ENCODE measurements at regions not wholly inside any gene's neighbourhood (a gene's known extent, or its start where the extent isn't known, plus 50 kb on each side); places are given as distances from the start of the nearest gene placed in this dataset.
"Not testable (repeated sequence)": the region's sequence is repeated elsewhere in the genome, so short reads cannot be mapped to it uniquely, and the experiment has no call there.

DNA sequence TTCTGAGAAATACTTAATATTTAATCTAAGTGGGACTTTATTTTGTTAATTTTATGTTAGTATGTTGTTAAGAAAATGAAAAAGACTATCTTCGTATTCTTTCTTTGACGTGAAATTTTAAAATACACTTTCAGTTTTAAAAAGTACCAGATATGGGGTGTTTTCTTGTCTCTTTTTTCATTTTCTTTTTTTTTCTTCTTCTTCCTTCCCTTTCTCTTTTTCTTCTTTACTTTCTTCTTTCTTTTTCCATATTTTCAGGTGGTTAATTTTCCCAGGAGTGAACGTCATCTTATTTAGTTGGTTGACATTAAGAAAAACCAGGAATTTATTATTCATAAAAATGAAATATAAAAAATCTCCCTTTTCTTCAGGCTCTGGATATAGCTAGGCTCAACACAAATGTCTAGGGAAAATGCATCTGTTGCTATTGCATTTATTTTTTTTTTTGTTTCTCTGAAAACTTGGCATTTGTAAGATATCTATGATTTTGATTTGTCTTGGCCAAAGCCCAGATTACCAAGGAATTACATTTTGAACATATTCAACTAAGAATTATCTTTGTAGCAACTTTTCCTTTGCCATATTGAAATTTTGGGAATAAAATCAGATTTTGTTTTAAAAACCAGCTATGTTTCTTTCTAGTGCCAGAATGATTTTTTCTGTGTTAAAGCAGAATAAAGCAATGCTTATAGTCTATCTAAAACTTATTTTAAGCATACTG, 241.3 kb upstream of the FOXP2 start:
- no peak for DNase-seq (ENCODE audit: low read depth)
- TF ChIP-seq, protein P1, sequence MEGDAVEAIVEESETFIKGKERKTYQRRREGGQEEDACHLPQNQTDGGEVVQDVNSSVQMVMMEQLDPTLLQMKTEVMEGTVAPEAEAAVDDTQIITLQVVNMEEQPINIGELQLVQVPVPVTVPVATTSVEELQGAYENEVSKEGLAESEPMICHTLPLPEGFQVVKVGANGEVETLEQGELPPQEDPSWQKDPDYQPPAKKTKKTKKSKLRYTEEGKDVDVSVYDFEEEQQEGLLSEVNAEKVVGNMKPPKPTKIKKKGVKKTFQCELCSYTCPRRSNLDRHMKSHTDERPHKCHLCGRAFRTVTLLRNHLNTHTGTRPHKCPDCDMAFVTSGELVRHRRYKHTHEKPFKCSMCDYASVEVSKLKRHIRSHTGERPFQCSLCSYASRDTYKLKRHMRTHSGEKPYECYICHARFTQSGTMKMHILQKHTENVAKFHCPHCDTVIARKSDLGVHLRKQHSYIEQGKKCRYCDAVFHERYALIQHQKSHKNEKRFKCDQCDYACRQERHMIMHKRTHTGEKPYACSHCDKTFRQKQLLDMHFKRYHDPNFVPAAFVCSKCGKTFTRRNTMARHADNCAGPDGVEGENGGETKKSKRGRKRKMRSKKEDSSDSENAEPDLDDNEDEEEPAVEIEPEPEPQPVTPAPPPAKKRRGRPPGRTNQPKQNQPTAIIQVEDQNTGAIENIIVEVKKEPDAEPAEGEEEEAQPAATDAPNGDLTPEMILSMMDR (IDR thresholded peaks at IDR 0.05; ENCODE audit: insufficient read depth, low read depth, low read length, missing control alignments): no peak
- H3K4me3 ChIP-seq (ENCODE audit: low read depth, low read length): no peak overlapping the region

DNA sequence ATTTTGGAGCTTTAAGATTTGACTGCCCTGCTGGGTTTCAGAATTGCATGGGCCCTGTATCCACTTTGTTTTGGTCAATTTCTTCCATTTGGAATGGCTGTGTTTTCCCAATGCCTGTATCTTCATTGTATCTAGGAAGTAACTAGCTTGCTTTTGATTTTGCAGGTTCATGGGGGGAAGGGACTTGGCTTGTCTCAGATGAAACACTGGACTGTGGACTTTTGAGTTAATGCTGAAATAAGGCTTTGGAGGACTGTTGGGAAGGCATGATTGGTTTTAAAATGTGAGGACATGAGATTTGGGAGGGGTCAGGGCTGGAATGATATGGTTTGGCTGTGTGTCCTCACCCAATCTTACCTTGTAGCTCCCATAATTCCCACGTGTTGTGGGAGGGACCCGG, 245.2 kb upstream of the FOXP2 start:
- H3K4me3 ChIP-seq (ENCODE audit: low read depth, low read length); DNase-seq (ENCODE audit: low read depth): not testable (repeated sequence)

DNA sequence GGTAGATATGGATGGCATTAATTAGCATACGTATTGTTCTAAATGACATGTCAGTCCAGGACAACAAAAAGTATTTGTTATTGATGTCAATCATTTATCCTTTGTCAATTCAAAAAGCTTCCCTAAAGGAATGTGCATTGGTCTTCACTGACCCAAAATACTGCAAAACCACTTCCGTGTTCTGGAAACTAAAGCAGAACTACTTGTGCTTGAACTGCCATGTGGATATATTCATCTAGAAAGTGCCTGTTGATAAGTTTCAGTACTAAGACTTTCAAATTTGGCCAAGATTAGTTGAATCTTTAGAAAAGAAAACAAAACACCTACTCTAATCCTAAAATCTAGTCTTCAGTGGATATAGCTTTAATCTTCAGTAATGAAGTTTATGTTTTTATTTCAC, 242.1 kb upstream of the PPP1R3A start:
- TF ChIP-seq, protein P1 (IDR thresholded peaks at IDR 0.05; ENCODE audit: insufficient read depth, low read depth, low read length, missing control alignments): no peak
- no peak overlapping the region for H3K4me3 ChIP-seq (ENCODE audit: low read depth, low read length)
- DNase-seq (ENCODE audit: low read depth): peak; percentile 37

DNA sequence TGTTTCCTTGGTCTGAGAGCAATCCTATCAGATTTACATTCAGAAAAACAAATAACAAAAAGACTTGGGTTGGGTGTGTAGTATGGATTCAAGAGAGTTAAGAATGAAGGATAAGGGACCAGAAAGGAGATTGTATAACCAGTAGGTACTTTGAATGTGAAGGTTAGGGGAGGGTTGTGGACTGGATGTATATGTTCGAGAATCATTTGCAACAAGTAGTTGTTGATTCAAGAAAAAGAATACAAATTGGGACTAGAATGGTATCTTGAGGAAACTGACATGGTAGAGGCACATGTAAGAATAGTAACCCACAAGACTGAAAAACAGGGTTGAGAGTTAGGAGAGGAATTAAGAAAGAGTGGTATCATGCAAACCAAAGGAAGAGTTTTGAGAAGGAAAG, 240.0 kb upstream of the PPP1R3A start:
- no peak overlapping the region for H3K4me3 ChIP-seq (ENCODE audit: low read depth, low read length)
- no peak for DNase-seq (ENCODE audit: low read depth)
- TF ChIP-seq, protein P1 (IDR thresholded peaks at IDR 0.05; ENCODE audit: insufficient read depth, low read depth, low read length, missing control alignments): no peak

DNA sequence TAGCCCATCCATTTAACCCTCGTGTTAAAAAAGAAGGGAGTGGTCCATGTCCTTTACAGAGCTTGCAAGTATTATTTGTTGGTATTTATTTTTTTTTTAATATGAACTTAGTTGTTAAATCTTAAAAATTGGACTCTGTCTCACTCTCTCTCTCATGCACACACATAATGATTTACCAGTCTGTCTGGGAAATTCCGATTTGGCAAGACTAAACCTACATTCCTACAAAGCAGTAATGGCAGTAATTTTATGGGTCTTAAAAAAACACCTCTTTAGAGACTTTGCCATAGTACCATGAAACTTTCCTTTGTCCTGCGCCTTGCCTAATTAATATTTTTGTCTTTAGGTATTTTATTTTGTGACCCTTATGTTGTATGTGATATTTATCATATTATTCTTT, 239.5 kb upstream of the PPP1R3A start:
- TF ChIP-seq, protein P1 (IDR thresholded peaks at IDR 0.05; ENCODE audit: insufficient read depth, low read depth, low read length, missing control alignments): no peak
- H3K4me3 ChIP-seq (ENCODE audit: low read depth, low read length): no peak overlapping the region
- DNase-seq (ENCODE audit: low read depth): no peak

DNA sequence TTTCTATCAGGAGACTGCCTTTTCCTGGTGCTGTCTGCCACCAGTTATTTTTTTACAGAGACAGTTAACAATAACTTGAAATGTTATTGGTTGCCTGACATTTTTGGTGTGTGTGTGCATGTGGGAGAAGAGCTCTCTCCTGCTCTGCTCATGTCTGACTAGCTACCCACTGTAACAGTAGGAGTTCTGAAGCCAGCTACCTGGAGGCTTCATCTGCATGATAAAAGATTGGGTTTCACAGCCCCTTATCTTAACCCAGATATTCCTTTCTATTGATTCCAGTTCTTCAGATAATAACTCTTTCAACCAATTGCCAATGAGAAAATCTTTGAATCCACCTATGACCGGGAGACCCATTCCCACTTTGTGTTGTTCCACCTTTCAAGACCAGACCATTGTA, 237.4 kb upstream of the PPP1R3A start:
- DNase-seq (ENCODE audit: low read depth): no peak
- H3K4me3 ChIP-seq (ENCODE audit: low read depth, low read length): no peak overlapping the region
- TF ChIP-seq, protein P1 (IDR thresholded peaks at IDR 0.05; ENCODE audit: insufficient read depth, low read depth, low read length, missing control alignments): no peak

DNA sequence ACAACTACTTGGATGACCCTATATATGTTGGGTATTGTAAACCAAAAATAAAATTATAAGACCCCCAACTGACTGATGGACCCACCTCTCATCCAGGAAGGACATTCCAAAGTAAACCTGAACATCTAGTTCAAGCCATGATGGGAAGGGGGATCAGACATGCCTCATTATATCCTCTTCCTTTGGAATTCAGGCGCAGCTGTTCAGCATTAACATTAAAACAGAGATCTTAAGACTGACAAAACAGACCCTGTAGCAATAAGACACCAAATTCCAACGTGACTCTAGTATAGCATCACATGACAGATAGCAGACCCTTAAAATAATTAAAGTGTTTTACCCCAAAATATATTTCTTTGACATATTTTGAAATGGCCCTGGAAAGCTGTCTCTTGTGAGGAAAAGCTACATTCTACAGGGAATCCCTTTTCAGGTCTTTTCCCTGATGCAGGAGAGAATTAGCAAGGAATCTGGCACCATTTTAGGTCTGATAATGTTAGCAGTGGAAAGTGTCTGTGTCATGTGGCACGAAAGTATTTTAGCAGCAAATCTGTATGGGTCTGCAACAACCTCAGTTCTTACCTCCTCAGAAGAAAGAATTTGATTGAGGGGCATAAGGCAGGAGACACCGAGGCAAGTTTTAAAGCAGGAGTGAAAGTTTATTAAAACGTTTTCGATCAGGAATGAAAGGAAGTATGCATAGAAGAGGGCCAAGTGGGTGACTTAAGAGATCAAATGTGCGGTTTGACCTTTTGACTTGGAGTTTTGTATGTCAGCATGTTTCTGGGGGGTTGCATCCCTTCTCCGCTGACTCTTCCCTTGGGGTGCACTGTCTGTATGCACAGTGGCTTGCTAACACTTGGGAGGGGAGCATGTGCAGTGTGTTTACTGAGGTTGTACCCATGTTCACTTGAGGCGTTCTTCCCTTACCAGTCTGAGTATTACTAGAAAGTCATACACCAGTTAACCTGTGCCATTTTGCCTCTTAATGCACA, 236.6 kb upstream of the PPP1R3A start:
- TF ChIP-seq, protein P1 (IDR thresholded peaks at IDR 0.05; ENCODE audit: insufficient read depth, low read depth, low read length, missing control alignments): no peak
- H3K4me3 ChIP-seq (ENCODE audit: low read depth, low read length): no peak overlapping the region
- DNase-seq (ENCODE audit: low read depth): no peak

All from GM12865 (cell line).